ENCODE measurements at regions not wholly inside any gene's neighbourhood (a gene's known extent, or its start where the extent isn't known, plus 50 kb on each side); places are given as distances from the start of the nearest gene placed in this dataset.

- intact Hi-C loops (cut with micrococcal nuclease; ENCODE audit: unreplicated experiment) = no loop called here
- CTCF ChIA-PET (ENCODE audit: unreplicated experiment) = no interaction called here
- BruUV-seq (replicated peaks) = no TSS peak
- no peak overlapping the region for H3K4me2 ChIP-seq (ENCODE audit: low read length)
- no peak overlapping the region for H3K27ac ChIP-seq (ENCODE audit: low read depth, low read length, poor library complexity, severe bottlenecking)
- no peaks in the 10 kb centered on the region for H3K9me2 ChIP-seq (ENCODE audit: insufficient read depth, low read length)
- DNase-seq (ENCODE audit: low spot score) = no peak
- no peaks in the 10 kb centered on the region for H4K20me1 ChIP-seq (ENCODE audit: insufficient read depth, low read length)
- no peaks in the 10 kb centered on the region for H3K9me3 ChIP-seq (ENCODE audit: low read length)
- H3K4me3 ChIP-seq (ENCODE audit: low read depth, low read length, poor library complexity, severe bottlenecking) = no peak overlapping the region
- TF ChIP-seq, protein P1, sequence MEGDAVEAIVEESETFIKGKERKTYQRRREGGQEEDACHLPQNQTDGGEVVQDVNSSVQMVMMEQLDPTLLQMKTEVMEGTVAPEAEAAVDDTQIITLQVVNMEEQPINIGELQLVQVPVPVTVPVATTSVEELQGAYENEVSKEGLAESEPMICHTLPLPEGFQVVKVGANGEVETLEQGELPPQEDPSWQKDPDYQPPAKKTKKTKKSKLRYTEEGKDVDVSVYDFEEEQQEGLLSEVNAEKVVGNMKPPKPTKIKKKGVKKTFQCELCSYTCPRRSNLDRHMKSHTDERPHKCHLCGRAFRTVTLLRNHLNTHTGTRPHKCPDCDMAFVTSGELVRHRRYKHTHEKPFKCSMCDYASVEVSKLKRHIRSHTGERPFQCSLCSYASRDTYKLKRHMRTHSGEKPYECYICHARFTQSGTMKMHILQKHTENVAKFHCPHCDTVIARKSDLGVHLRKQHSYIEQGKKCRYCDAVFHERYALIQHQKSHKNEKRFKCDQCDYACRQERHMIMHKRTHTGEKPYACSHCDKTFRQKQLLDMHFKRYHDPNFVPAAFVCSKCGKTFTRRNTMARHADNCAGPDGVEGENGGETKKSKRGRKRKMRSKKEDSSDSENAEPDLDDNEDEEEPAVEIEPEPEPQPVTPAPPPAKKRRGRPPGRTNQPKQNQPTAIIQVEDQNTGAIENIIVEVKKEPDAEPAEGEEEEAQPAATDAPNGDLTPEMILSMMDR (conservative IDR thresholded peaks at IDR 0.05; ENCODE audit: low read length) = no peak
- TF ChIP-seq EZH2phosphoT487 (IDR thresholded peaks at IDR 0.05; ENCODE audit: borderline replicate concordance, low read depth, low read length) = no peak
- H2AFZ ChIP-seq (ENCODE audit: low read length) = no peak overlapping the region
- H3K4me1 ChIP-seq (ENCODE audit: insufficient read depth, low read length, poor library complexity, severe bottlenecking) = no peaks in the 10 kb centered on the region
- POLR2A ChIA-PET = no interaction called here
- H3K79me2 ChIP-seq (ENCODE audit: insufficient read depth, low read depth, low read length) = no peaks in the 10 kb centered on the region
- H3K36me3 ChIP-seq (ENCODE audit: insufficient read depth, low read length) = no peaks in the 10 kb centered on the region
These were observed 54.2 kb upstream of the MLIP start for GRCh38 chr6:54057058-54057457.

- intact Hi-C loops (cut with micrococcal nuclease; ENCODE audit: unreplicated experiment) = no loop called here
- H2AFZ ChIP-seq (ENCODE audit: low read length) = no peak overlapping the region
- H3K27ac ChIP-seq (ENCODE audit: low read depth, low read length, poor library complexity, severe bottlenecking) = no peak overlapping the region
- BruUV-seq (replicated peaks) = no TSS peak
- CTCF ChIA-PET (ENCODE audit: unreplicated experiment) = no interaction called here
- no peaks in the 10 kb centered on the region for H3K9me2 ChIP-seq (ENCODE audit: insufficient read depth, low read length)
- no peaks in the 10 kb centered on the region for H4K20me1 ChIP-seq (ENCODE audit: insufficient read depth, low read length)
- no peak overlapping the region for H3K4me3 ChIP-seq (ENCODE audit: low read depth, low read length, poor library complexity, severe bottlenecking)
- H3K9me3 ChIP-seq (ENCODE audit: low read length) = no peaks in the 10 kb centered on the region
- no peaks in the 10 kb centered on the region for H3K4me1 ChIP-seq (ENCODE audit: insufficient read depth, low read length, poor library complexity, severe bottlenecking)
- H3K79me2 ChIP-seq (ENCODE audit: insufficient read depth, low read depth, low read length) = no peaks in the 10 kb centered on the region
- POLR2A ChIA-PET = interaction anchor here (0.6 kb wide), 1 partner anchor 20 kb away, joined by 3 read pairs; no protein-coding TSS in a partner anchor
- DNase-seq (ENCODE audit: low spot score) = no peak
- TF ChIP-seq, protein P1 (conservative IDR thresholded peaks at IDR 0.05; ENCODE audit: low read length) = no peak
- TF ChIP-seq EZH2phosphoT487 (IDR thresholded peaks at IDR 0.05; ENCODE audit: borderline replicate concordance, low read depth, low read length) = no peak
- H3K36me3 ChIP-seq (ENCODE audit: insufficient read depth, low read length) = no peaks in the 10 kb centered on the region
- no peak overlapping the region for H3K4me2 ChIP-seq (ENCODE audit: low read length)
These were observed 53.0 kb upstream of the MLIP start for GRCh38 chr6:54058236-54058635.

GRCh38 chr6:54059683-54060082, 51.6 kb upstream of the MLIP start:
- intact Hi-C loops (cut with micrococcal nuclease; ENCODE audit: unreplicated experiment) = no loop called here

More at GRCh38 chr6:54059683-54060082, 51.6 kb upstream of the MLIP start:
- POLR2A ChIA-PET = interaction anchor here (0.6 kb wide), 1 partner anchor 10 kb away, joined by 5 read pairs; no protein-coding TSS in a partner anchor
- Histone ChIP-seq H3K4me1 (ENCODE audit: insufficient read depth, low read length, poor library complexity, severe bottlenecking) (no peaks in the 10 kb centered on the region), H3K9me3 (ENCODE audit: low read length) (no peaks in the 10 kb centered on the region), H3K4me2 (ENCODE audit: low read length) (no peak overlapping the region), H3K4me3 (ENCODE audit: low read depth, low read length, poor library complexity, severe bottlenecking) (no peak overlapping the region), H3K79me2 (ENCODE audit: insufficient read depth, low read depth, low read length) (no peaks in the 10 kb centered on the region), H3K36me3 (ENCODE audit: insufficient read depth, low read length) (no peaks in the 10 kb centered on the region), H3K27ac (ENCODE audit: low read depth, low read length, poor library complexity, severe bottlenecking) (no peak overlapping the region), H3K9me2 (ENCODE audit: insufficient read depth, low read length) (no peaks in the 10 kb centered on the region), H2AFZ (ENCODE audit: low read length) (no peak overlapping the region), H4K20me1 (ENCODE audit: insufficient read depth, low read length) (no peaks in the 10 kb centered on the region)
- DNase-seq (ENCODE audit: low spot score) = no peak
- TF ChIP-seq, protein P1 (conservative IDR thresholded peaks at IDR 0.05; ENCODE audit: low read length) = no peak
- no peak for TF ChIP-seq EZH2phosphoT487 (IDR thresholded peaks at IDR 0.05; ENCODE audit: borderline replicate concordance, low read depth, low read length)
- CTCF ChIA-PET (ENCODE audit: unreplicated experiment) = no interaction called here
- no TSS peak for BruUV-seq (replicated peaks)
